Neural cell (in vitro differentiated cells): ENCODE measurements at regions not wholly inside any gene's neighbourhood (a gene's known extent, or its start where the extent isn't known, plus 50 kb on each side); places are given as distances from the start of the nearest gene placed in this dataset.

Experiments
- EZH2 ChIP-seq: fragments of 200-600, 300-800 bp; shearing (Covaris generic), sonication (generic); IDR thresholded peaks from 2 replicates; pipeline ENCODE4 v1.6.1; 2014; ENCODE audit warnings: antibody characterized with exemption, low read length, borderline replicate concordance, mild to moderate bottlenecking; ENCODE audit not compliant: insufficient read depth, poor library complexity, severe bottlenecking
- TF ChIP-seq, protein P1 (sequence below): fragments of 450-650 bp; IDR thresholded peaks from 2 replicates; pipeline ENCODE4 v1.5.1; 2014; ENCODE audit warnings: antibody characterized with exemption, mild to moderate bottlenecking, moderate library complexity; ENCODE audit not compliant: poor library complexity, severe bottlenecking

DNA sequence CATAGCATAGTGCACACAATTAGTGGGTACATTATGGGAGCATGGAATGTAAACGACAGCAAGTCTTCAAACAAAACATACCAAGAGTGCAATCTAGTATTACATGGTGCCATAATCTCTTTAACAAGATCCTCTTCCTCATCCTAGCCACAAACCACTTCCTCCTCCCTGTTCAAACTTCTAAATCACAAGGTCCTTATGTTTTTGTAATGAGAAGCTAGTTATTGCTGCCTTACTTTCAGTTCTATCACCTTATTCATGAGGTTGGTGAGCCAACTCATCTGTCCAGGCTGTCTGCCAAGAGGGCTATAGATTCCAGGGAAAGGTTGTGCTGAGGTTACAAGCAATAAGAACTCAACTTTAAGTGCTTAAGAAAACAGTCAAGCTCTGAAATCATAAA, 195.4 kb upstream of the ARHGAP20 start:
- no peak for TF ChIP-seq EZH2
- TF ChIP-seq, protein P1, sequence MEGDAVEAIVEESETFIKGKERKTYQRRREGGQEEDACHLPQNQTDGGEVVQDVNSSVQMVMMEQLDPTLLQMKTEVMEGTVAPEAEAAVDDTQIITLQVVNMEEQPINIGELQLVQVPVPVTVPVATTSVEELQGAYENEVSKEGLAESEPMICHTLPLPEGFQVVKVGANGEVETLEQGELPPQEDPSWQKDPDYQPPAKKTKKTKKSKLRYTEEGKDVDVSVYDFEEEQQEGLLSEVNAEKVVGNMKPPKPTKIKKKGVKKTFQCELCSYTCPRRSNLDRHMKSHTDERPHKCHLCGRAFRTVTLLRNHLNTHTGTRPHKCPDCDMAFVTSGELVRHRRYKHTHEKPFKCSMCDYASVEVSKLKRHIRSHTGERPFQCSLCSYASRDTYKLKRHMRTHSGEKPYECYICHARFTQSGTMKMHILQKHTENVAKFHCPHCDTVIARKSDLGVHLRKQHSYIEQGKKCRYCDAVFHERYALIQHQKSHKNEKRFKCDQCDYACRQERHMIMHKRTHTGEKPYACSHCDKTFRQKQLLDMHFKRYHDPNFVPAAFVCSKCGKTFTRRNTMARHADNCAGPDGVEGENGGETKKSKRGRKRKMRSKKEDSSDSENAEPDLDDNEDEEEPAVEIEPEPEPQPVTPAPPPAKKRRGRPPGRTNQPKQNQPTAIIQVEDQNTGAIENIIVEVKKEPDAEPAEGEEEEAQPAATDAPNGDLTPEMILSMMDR: no peak
